Activated CD8-positive, alpha-beta T cell treated with anti-CD3 and anti-CD28 coated beads for 36 hours (primary cell): ENCODE measurements at regions not wholly inside any gene's neighbourhood (a gene's known extent, or its start where the extent isn't known, plus 50 kb on each side); places are given as distances from the start of the nearest gene placed in this dataset.

Experiments used
- ATAC-seq: fragments of 200-7000 bp; cut with Tn5 transposase; one replicate; pipeline ENCODE4 v1.10.0; 2021; ENCODE audit warnings: mild to moderate bottlenecking, moderate library complexity
- CTCF ChIA-PET: fragments of 350-600 bp; sonication (Branson Sonifier 250); formaldehyde crosslinking; loops from one replicate; lab custom pipeline; 2021; ENCODE audit warnings: antibody characterized with exemption; lab: Charles Lee
- POLR2A ChIA-PET: fragments of 350-600 bp; sonication (Branson Sonifier 250); formaldehyde crosslinking; loops from one replicate; lab custom pipeline; 2021; ENCODE audit warnings: antibody characterized with exemption; lab: Charles Lee
- DNase-seq: peaks from one replicate; pipeline ENCODE4 v3.0.0-alpha.2; 2020
- H3K27ac Mint-ChIP-seq: one replicate; pipeline ENCODE4 v1.8.0; 2021; ENCODE audit warnings: mild to moderate bottlenecking, mixed read lengths
- H3K27me3 Mint-ChIP-seq: one replicate; pipeline ENCODE4 v1.8.0; 2021; ENCODE audit warnings: mixed read lengths
- H3K36me3 Mint-ChIP-seq: one replicate; pipeline ENCODE4 v1.8.0; 2021; ENCODE audit warnings: low read depth, mixed read lengths
- H3K4me1 Mint-ChIP-seq: one replicate; pipeline ENCODE4 v1.8.0; 2021; ENCODE audit warnings: low read depth, mixed read lengths
- H3K4me3 Mint-ChIP-seq: one replicate; pipeline ENCODE4 v1.8.0; 2021; ENCODE audit warnings: mild to moderate bottlenecking, moderate library complexity, mixed read lengths
- H3K9me3 Mint-ChIP-seq: one replicate; pipeline ENCODE4 v1.8.0; 2021; ENCODE audit warnings: mixed read lengths
- intact Hi-C: fragments of 100-400 bp; cut with micrococcal nuclease; formaldehyde crosslinking; loops from one replicate; pipeline ENCODE4 v1.10.0; 2022
- TF ChIP-seq, protein P1 (sequence below): fragments of 200-600 bp; IDR thresholded peaks from one replicate; pipeline ENCODE4 v1.8.0; 2022; ENCODE audit warnings: antibody characterized with exemption, mild to moderate bottlenecking

DNA sequence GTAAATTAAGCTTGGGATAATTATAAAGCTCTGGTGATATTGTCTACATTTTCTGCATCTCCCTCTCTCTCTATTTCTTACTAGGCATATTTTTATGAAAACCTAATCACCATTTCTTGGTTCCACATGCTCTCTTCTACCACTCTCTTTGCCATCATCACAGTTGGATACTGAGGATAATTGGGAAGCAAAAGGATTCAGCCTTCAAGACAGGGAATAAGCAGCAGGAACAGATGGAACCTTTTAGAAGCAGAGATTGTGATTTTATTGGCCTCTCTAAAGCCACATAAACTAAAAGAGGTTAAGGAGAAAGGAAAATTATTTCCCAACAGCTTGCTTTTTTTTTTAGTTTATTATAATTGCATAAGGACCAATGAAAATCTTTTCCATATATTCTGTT is 226.3 kb upstream of the SPHKAP start:
- ATAC-seq (no peak), DNase-seq (no peak)
- no peak overlapping the region for H3K4me3 Mint-ChIP-seq
- no peaks in the 10 kb centered on the region for H3K36me3 Mint-ChIP-seq
- intact Hi-C loops: no loop called here
- TF ChIP-seq, protein P1, sequence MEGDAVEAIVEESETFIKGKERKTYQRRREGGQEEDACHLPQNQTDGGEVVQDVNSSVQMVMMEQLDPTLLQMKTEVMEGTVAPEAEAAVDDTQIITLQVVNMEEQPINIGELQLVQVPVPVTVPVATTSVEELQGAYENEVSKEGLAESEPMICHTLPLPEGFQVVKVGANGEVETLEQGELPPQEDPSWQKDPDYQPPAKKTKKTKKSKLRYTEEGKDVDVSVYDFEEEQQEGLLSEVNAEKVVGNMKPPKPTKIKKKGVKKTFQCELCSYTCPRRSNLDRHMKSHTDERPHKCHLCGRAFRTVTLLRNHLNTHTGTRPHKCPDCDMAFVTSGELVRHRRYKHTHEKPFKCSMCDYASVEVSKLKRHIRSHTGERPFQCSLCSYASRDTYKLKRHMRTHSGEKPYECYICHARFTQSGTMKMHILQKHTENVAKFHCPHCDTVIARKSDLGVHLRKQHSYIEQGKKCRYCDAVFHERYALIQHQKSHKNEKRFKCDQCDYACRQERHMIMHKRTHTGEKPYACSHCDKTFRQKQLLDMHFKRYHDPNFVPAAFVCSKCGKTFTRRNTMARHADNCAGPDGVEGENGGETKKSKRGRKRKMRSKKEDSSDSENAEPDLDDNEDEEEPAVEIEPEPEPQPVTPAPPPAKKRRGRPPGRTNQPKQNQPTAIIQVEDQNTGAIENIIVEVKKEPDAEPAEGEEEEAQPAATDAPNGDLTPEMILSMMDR: no peak
- POLR2A ChIA-PET: no interaction called here
- CTCF ChIA-PET: no interaction called here
- no peaks in the 10 kb centered on the region for H3K27me3 Mint-ChIP-seq
- H3K27ac Mint-ChIP-seq: no peak overlapping the region
- H3K4me1 Mint-ChIP-seq: no peaks in the 10 kb centered on the region
- H3K9me3 Mint-ChIP-seq: peaks cover 2% of the 10 kb centered on the region

DNA sequence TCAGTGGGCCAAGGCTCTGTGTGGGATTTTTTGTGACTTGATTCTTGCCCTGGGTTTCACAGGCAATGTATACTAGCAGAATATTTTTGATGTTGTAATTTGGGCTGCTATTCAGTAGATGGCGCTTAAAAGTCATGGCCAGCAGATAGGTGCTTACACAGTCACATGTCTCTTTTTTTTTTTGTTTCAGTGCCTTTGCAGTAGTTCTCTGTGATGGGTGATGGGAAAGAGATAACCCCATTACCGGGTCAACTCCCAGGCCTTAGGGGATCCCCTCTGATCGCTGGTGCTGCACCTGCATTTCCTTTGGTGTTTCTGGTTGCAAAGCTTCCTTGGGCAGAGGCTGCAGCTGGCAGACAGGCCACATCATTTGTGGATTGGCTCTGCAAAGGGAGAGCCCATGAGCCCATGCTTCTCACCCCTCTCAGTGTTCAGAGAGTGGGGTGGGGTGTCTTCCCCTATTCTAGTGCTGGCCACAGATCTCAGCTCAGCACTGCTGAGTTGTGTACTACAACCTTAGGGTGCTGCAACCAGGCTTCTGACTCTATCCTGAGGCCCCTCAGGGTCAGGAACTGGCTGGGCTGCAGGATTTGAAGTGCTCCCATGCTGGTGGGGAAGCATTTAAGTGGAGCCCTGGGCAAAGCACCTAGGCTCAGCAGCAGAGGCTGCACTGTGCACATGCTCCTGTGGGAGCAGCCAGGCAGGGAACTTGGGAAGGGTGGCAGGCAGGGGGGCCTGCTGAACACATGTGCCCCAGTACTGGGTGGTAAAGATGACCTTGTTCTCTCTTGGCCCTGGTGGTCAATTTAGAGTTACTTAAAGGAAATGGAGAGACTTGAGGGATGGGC is 219.8 kb upstream of the SPHKAP start:
- ChIA-PET CTCF (no interaction called here), POLR2A (no interaction called here)
- DNase-seq (no peak), ATAC-seq (no peak)
- Mint-ChIP-seq H3K36me3 (no peaks in the 10 kb centered on the region), H3K4me3 (no peak overlapping the region), H3K9me3 (peaks cover 5% of the 10 kb centered on the region), H3K27me3 (no peaks in the 10 kb centered on the region), H3K4me1 (no peaks in the 10 kb centered on the region), H3K27ac (no peak overlapping the region)
- TF ChIP-seq, protein P1: no peak
- intact Hi-C loops: no loop called here

DNA sequence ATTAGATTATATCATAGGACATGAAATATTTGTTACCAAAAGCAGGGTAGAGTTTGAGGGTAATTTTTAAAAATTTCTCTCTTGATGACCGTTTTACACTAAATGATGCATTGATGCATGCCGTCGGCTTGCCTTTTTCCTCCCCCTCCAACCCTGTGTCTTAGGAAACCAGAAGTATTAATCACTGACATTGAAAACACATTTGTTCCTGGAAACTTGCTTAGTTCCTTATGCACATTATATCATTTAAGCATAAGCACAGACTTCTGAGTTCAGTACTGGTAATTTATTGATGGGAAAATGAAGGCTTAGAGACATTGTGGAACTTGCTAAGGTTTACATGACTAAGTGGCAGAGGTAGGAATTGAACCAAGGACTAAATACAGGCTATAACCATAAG is 206.3 kb upstream of the SPHKAP start:
- POLR2A ChIA-PET: no interaction called here
- TF ChIP-seq, protein P1: no peak
- Mint-ChIP-seq H3K4me1 (no peaks in the 10 kb centered on the region), H3K27me3 (no peaks in the 10 kb centered on the region), H3K4me3 (no peak overlapping the region), H3K9me3 (peaks cover 5% of the 10 kb centered on the region), H3K27ac (no peak overlapping the region), H3K36me3 (no peaks in the 10 kb centered on the region)
- ATAC-seq: no peak
- intact Hi-C loops: no loop called here
- CTCF ChIA-PET: no interaction called here
- no peak for DNase-seq

DNA sequence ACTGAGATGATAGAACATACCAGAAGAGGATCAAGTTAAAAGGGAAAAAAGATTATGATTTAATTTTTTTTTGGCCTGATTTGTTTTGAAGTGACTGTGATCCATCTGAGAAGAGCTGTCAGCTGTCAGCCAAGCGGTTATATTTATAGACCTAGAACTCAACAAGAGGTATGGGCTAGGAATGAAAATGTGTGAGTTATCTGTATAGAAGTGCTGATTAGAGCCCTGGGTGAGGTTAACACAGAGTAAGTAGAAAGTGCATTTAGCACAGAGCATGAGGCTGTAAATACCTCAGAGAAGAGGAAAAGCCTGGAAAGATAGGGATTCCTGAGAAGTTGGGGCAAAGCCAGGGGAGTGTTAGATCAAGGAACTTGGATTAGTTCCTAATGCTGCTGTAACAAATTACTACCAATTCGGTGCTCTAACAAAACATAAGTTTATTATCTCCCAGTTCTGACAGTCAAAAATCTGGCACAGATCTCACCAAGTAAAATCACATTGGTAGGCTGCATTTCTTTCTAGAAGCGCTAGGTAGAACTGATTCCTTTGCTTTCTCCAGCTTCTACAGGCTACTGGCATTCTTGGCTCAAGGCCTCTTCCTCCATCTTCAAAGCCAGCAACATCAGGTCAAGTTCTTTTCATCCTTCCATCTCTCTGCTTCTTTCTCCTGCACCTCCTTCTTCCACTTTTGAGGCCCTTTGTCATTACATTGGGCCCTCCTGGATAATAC is 197.4 kb upstream of the SPHKAP start:
- Mint-ChIP-seq H3K4me1 (no peaks in the 10 kb centered on the region), H3K36me3 (no peaks in the 10 kb centered on the region), H3K27me3 (no peaks in the 10 kb centered on the region), H3K9me3 (no peaks in the 10 kb centered on the region), H3K4me3 (no peak overlapping the region), H3K27ac (no peak overlapping the region)
- TF ChIP-seq, protein P1: no peak
- intact Hi-C loops: no loop called here
- ATAC-seq (no peak), DNase-seq (no peak)
- CTCF ChIA-PET: no interaction called here
- POLR2A ChIA-PET: no interaction called here

DNA sequence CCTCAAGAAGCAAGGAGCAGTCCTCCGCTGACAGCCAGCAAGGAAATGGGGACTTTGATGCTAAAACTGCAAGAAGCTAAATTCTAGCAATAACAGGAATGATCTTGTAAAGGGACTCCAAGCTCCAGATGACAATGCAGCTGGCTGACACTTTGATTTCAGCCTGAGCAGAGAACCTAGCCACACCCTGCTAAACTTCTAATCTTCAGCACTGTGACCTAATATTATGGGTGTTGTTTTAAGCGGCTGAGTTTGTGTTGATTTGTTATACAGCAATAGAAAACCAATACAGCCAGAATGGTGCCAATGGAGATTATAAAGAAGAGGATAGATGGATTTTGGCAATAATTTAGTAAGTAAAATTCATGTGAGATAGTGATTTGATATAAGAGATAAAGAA is 196.7 kb upstream of the SPHKAP start:
- TF ChIP-seq, protein P1: no peak
- no peaks in the 10 kb centered on the region for H3K4me1 Mint-ChIP-seq

More for the DNA sequence above, 196.7 kb upstream of the SPHKAP start:
- Mint-ChIP-seq H3K36me3 (no peaks in the 10 kb centered on the region), H3K4me3 (no peak overlapping the region), H3K9me3 (no peaks in the 10 kb centered on the region), H3K27me3 (no peaks in the 10 kb centered on the region), H3K27ac (no peak overlapping the region)
- DNase-seq (no peak), ATAC-seq (no peak)
- CTCF ChIA-PET: no interaction called here
- POLR2A ChIA-PET: no interaction called here
- intact Hi-C loops: no loop called here
